ENCODE measurements at regions not wholly inside any gene's neighbourhood (a gene's known extent, or its start where the extent isn't known, plus 50 kb on each side); places are given as distances from the start of the nearest gene placed in this dataset.

GRCh38 chr4:128572778-128573241, 236.7 kb upstream of the JADE1 start:
- H3K36me3 ChIP-seq (ENCODE audit: insufficient read depth, low read length), result no peaks in the 10 kb centered on the region
- H3K9me3 ChIP-seq (ENCODE audit: insufficient read depth, low read depth, low read length), result no peaks in the 10 kb centered on the region
- no peak for TF ChIP-seq EZH2phosphoT487 (IDR thresholded peaks at IDR 0.05; ENCODE audit: borderline replicate concordance)
- no peak for TF ChIP-seq CTCF (conservative IDR thresholded peaks at IDR 0.05; ENCODE audit: low read length)
- H3K79me2 ChIP-seq (ENCODE audit: insufficient read depth, low read length), result no peaks in the 10 kb centered on the region
- H3K27me3 ChIP-seq (ENCODE audit: insufficient read depth, low read length, poor library complexity, severe bottlenecking), result no peaks in the 10 kb centered on the region
- H3K9ac ChIP-seq (ENCODE audit: low read depth, low read length, poor library complexity, severe bottlenecking), result no peak overlapping the region
- H3K4me3 ChIP-seq (ENCODE audit: low read length, poor library complexity, severe bottlenecking), result no peak overlapping the region
- no peaks in the 10 kb centered on the region for H3K4me1 ChIP-seq (ENCODE audit: insufficient read depth, low read length, poor library complexity, severe bottlenecking)
- no peaks in the 10 kb centered on the region for H3K9me2 ChIP-seq (replicated peaks; ENCODE audit: low read depth, low read length)
- no peaks in the 10 kb centered on the region for H4K20me1 ChIP-seq (ENCODE audit: insufficient read depth, low read length, poor library complexity, severe bottlenecking)
- H2AFZ ChIP-seq (ENCODE audit: low read length), result no peak overlapping the region
- H3K4me2 ChIP-seq (ENCODE audit: low read depth, low read length, poor library complexity, severe bottlenecking), result no peak overlapping the region
- H3F3A ChIP-seq (ENCODE audit: low read depth), result no peaks in the 10 kb centered on the region

- Histone ChIP-seq H2AFZ (ENCODE audit: low read length) (no peak overlapping the region), H3K9ac (ENCODE audit: low read depth, low read length, poor library complexity, severe bottlenecking) (no peak overlapping the region), H3K4me2 (ENCODE audit: low read depth, low read length, poor library complexity, severe bottlenecking) (no peak overlapping the region), H3K36me3 (ENCODE audit: insufficient read depth, low read length) (no peaks in the 10 kb centered on the region), H3K79me2 (ENCODE audit: insufficient read depth, low read length) (no peaks in the 10 kb centered on the region), H3K9me2 (replicated peaks; ENCODE audit: low read depth, low read length) (no peaks in the 10 kb centered on the region), H3K9me3 (ENCODE audit: insufficient read depth, low read depth, low read length) (no peaks in the 10 kb centered on the region), H3K4me3 (ENCODE audit: low read length, poor library complexity, severe bottlenecking) (no peak overlapping the region), H3F3A (ENCODE audit: low read depth) (no peaks in the 10 kb centered on the region), H4K20me1 (ENCODE audit: insufficient read depth, low read length, poor library complexity, severe bottlenecking) (no peaks in the 10 kb centered on the region), H3K4me1 (ENCODE audit: insufficient read depth, low read length, poor library complexity, severe bottlenecking) (no peaks in the 10 kb centered on the region), H3K27me3 (ENCODE audit: insufficient read depth, low read length, poor library complexity, severe bottlenecking) (no peaks in the 10 kb centered on the region)
- no peak for TF ChIP-seq EZH2phosphoT487 (IDR thresholded peaks at IDR 0.05; ENCODE audit: borderline replicate concordance)
- TF ChIP-seq CTCF (conservative IDR thresholded peaks at IDR 0.05; ENCODE audit: low read length), result no peak
Measured at GRCh38 chr4:128571747-128572146, 237.8 kb upstream of the JADE1 start.

GRCh38 chr4:128570387-128570975, 239.0 kb upstream of the JADE1 start:
- no peaks in the 10 kb centered on the region for H3K4me1 ChIP-seq (ENCODE audit: insufficient read depth, low read length, poor library complexity, severe bottlenecking)

More at GRCh38 chr4:128570387-128570975, 239.0 kb upstream of the JADE1 start:
- TF ChIP-seq EZH2phosphoT487 (IDR thresholded peaks at IDR 0.05; ENCODE audit: borderline replicate concordance), result no peak
- TF ChIP-seq CTCF (conservative IDR thresholded peaks at IDR 0.05; ENCODE audit: low read length), result no peak
- no peaks in the 10 kb centered on the region for H3K9me2 ChIP-seq (replicated peaks; ENCODE audit: low read depth, low read length)
- H3K36me3 ChIP-seq (ENCODE audit: insufficient read depth, low read length), result no peaks in the 10 kb centered on the region
- H3F3A ChIP-seq (ENCODE audit: low read depth), result no peaks in the 10 kb centered on the region
- H4K20me1 ChIP-seq (ENCODE audit: insufficient read depth, low read length, poor library complexity, severe bottlenecking), result no peaks in the 10 kb centered on the region
- H3K4me2 ChIP-seq (ENCODE audit: low read depth, low read length, poor library complexity, severe bottlenecking), result no peak overlapping the region
- H3K79me2 ChIP-seq (ENCODE audit: insufficient read depth, low read length), result no peaks in the 10 kb centered on the region
- no peaks in the 10 kb centered on the region for H3K27me3 ChIP-seq (ENCODE audit: insufficient read depth, low read length, poor library complexity, severe bottlenecking)
- H3K9me3 ChIP-seq (ENCODE audit: insufficient read depth, low read depth, low read length), result no peaks in the 10 kb centered on the region
- H3K4me3 ChIP-seq (ENCODE audit: low read length, poor library complexity, severe bottlenecking), result no peak overlapping the region
- no peak overlapping the region for H3K9ac ChIP-seq (ENCODE audit: low read depth, low read length, poor library complexity, severe bottlenecking)
- no peak overlapping the region for H2AFZ ChIP-seq (ENCODE audit: low read length)
